Naive B cell (primary cell): ENCODE measurements at regions not wholly inside any gene's neighbourhood (a gene's known extent, or its start where the extent isn't known, plus 50 kb on each side); places are given as distances from the start of the nearest gene placed in this dataset.
A peak's percentile ranks its signal among the peaks of the same experiment; 100 is the strongest.
"Not testable (repeated sequence)": the region's sequence is repeated elsewhere in the genome, so short reads cannot be mapped to it uniquely, and the experiment has no call there.

ENCODE experiments used
- ATAC-seq, 2 donors: fragments of 150-1000 bp; cut with Tn5 transposase; 2 replicates each; pipeline ENCODE4 v1.10.0; 2021; ENCODE audit warnings: low read depth in 2 of 2, mild to moderate bottlenecking in 2 of 2, moderate library complexity in 2 of 2
- DNase-seq: peaks from one replicate; pipeline ENCODE4 v3.0.0; 2022
- H3K27ac Mint-ChIP-seq, 6 donors: one replicate each; pipeline ENCODE4 v1.8.0; 2020 to 2022; ENCODE audit warnings: mild to moderate bottlenecking in 6 of 6, mixed read lengths in 6 of 6, moderate library complexity in 5 of 6, inconsistent platforms in 2 of 6
- H3K27me3 Mint-ChIP-seq, 3 donors: one replicate each; pipeline ENCODE4 v1.8.0; 2021 to 2022; ENCODE audit warnings: mixed read lengths in 3 of 3, mild to moderate bottlenecking in 1 of 3
- H3K36me3 Mint-ChIP-seq, 2 donors: one replicate each; pipeline ENCODE4 v1.8.0; 2020 to 2022; ENCODE audit warnings: mixed read lengths in 2 of 2, inconsistent platforms in 1 of 2, mild to moderate bottlenecking in 1 of 2
- H3K4me1 Mint-ChIP-seq, 3 donors: one replicate each; pipeline ENCODE4 v1.8.0; 2020 to 2022; ENCODE audit warnings: mixed read lengths in 3 of 3, inconsistent platforms in 1 of 3, mild to moderate bottlenecking in 1 of 3, moderate library complexity in 1 of 3
- H3K4me3 Mint-ChIP-seq, 8 donors: one replicate each; pipeline ENCODE4 v1.8.0; 2020 to 2022; ENCODE audit warnings: mild to moderate bottlenecking in 8 of 8, mixed read lengths in 8 of 8, moderate library complexity in 8 of 8, inconsistent platforms in 2 of 8
- H3K9me3 Mint-ChIP-seq, 7 donors: one replicate each; pipeline ENCODE4 v1.8.0; 2020 to 2022; ENCODE audit warnings: mixed read lengths in 7 of 7, mild to moderate bottlenecking in 5 of 7, inconsistent platforms in 2 of 7, moderate library complexity in 1 of 7

DNA sequence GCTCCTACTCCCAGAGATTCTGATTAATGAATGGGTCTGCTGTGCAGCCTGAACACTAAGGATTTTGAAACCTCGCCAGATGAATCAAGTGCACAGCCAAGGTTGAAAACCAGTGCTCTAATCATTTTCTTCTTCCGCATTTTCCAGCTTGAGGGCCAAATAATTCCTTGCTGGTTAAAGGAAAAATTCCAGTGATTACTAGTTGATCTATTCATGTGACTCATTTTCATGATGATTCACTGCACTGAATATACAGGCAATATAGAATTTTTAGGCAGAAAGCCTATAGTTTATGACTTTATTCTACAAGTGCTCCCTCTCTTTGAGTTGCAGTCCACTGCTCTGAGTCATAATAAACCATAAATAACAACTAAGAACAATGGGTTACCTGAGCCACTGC, 80.6 kb upstream of the PROKR2 start:
- H3K36me3 Mint-ChIP-seq: no peaks in the 10 kb centered on the region
- no peak overlapping the region for H3K27ac Mint-ChIP-seq
- peaks cover 0 to 9% (median 4%) of the 10 kb centered on the region in 7 donors for H3K9me3 Mint-ChIP-seq
- H3K4me3 Mint-ChIP-seq: no peak overlapping the region
- no peak for ATAC-seq
- peaks cover 22 to 42% (median 25%) of the 10 kb centered on the region in 3 donors for H3K27me3 Mint-ChIP-seq
- no peak for DNase-seq
- H3K4me1 Mint-ChIP-seq: no peaks in the 10 kb centered on the region

DNA sequence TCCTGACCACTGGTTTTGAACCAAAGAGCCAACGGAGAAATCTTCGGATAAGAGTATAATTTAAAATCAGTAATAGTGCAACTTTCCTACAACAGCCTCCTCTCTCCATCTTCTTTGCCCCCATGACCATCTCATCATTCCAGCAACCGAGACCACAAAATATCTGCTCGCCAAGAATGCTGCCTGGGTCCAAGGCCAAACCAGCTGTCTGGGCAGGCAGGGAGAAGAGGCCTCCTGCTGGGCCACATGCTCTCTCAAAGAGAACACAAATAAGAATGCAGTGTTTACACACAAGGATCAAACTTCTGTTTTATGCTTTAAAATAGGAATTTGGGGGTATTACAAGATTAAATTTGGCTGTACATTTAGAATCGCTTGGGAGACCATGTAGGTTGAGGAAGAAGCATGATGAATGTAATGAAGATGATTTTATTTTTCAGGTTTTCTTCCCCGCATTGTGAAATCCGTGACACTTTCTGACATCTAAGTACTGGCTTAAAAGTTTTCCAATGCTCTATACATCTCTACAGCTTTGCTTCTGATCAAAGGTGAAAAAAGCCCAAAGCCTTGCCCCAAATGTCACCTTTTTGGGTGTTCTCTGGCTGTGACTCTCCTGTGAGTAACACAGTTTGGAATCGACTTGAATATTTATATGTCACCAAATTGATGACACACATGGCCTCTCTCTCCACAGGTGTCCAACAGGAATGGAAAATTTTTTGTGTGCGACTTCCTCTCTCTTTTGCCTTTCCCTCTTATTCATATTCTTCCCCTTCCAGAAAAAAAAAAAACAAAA, 79.4 kb upstream of the PROKR2 start:
- Mint-ChIP-seq H3K27ac (no peak overlapping the region), H3K4me1 (no peaks in the 10 kb centered on the region), H3K9me3 (peaks cover 0 to 9% (median 4%) of the 10 kb centered on the region in 7 donors), H3K27me3 (peaks cover 19 to 42% (median 36%) of the 10 kb centered on the region in 3 donors), H3K4me3 (no peak overlapping the region), H3K36me3 (no peaks in the 10 kb centered on the region)
- ATAC-seq: no peak
- DNase-seq: no peak

DNA sequence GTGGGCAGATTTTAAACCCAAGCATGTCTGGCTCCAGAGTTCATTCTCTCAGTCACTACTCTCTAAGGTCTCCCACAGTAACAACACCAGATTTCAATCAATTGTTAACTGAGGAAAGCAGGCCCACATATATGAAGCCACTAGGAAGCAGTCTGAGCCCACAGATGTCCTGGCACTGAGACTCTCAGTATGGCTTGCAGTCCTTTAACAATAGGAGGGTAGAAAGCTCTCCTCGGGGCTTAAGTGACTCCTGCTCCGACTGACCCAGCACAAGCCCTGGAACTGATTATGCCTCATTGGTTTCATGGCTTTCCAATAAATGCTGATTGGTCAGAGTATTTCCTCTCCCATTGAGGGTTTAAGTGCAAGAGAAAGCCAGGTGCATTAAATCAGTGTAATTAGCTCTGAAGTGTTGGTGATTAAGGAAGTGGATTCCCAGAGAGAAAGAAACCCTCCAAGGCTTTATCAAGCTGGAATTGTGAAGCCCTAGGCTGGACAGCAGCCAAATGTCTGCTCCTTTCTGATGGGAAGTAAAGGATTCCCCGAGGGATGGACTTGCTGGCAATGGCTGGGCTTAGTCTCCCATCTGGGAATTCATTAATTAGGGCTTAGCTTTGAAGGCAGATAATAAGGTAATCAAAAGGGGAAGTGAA, 76.6 kb upstream of the PROKR2 start:
- Mint-ChIP-seq H3K27ac (no peak overlapping the region), H3K4me3 (no peak overlapping the region), H3K36me3 (no peaks in the 10 kb centered on the region), H3K9me3 (peaks cover 0 to 9% (median 2%) of the 10 kb centered on the region in 7 donors), H3K4me1 (no peaks in the 10 kb centered on the region), H3K27me3 (peaks cover 21 to 44% (median 36%) of the 10 kb centered on the region in 3 donors)
- ATAC-seq: no peak
- DNase-seq: no peak

DNA sequence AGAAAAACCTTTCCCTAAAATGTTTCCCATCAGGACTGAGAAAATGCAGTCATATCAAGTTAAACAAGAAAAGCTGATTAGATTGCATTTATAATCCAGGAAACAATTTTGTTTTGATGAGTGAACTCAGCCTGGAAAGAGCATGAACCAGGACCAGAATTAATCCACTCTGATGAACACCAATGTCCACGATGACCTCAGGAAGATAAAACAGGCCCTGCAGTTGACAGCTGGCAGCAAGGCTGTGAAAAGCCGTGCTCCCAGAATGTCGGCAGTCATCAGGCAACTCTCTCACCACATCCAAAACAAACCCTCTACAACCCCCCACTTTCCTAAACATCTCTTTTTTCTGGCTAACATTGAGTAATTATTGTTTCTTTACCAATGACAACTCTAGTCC, 74.0 kb upstream of the PROKR2 start:
- no peak for DNase-seq
- Mint-ChIP-seq H3K4me1 (no peaks in the 10 kb centered on the region), H3K36me3 (no peaks in the 10 kb centered on the region), H3K4me3 (no peak overlapping the region), H3K9me3 (peaks cover 0 to 14% (median 6%) of the 10 kb centered on the region in 7 donors), H3K27me3 (peaks cover 30 to 52% (median 48%) of the 10 kb centered on the region in 3 donors), H3K27ac (no peak overlapping the region)
- ATAC-seq: no peak

DNA sequence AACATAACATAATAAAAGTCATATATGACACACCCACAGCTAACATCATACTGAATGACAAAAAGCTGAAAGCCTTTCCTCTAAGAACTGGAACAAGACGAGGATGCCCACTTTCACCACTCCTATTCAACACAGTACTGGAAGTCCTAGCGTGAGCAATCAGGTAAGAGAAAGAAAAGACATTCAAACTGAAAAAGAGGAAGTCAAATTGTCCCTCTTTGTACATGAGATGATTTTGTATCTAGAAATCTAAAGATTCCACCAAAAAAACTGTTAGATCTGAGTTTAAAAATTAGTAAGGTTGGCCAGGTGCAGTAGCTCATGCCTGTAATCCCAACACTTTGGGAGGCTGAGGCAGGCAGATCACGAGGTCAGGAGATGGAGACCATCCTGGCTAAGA, 70.1 kb upstream of the PROKR2 start:
- DNase-seq, ATAC-seq, H3K36me3 Mint-ChIP-seq, H3K27ac Mint-ChIP-seq, H3K4me3 Mint-ChIP-seq, H3K4me1 Mint-ChIP-seq: not testable (repeated sequence)
- Mint-ChIP-seq H3K27me3 (peaks cover 33 to 44% (median 42%) of the 10 kb centered on the region in 3 donors), H3K9me3 (peaks cover 3 to 30% (median 21%) of the 10 kb centered on the region in 7 donors)

DNA sequence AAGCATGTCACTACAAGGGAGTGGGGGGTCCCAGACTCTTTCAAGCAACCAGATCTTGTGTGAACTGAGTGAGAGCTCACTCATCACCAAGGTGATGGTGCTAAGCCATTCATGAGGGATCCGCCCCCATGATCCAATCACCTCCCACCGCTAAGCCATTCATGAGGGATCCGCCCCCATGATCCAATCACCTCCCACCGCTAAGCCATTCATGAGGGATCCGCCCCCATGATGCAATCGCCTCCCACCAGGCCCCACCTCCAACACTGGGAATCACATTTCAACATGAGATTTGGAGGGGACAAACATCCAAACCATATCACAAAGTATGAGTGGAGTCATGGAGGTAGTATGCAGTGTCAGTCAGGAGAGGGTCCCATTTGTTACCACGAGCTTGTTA, 64.8 kb upstream of the PROKR2 start:
- not testable (repeated sequence) for H3K27ac Mint-ChIP-seq, H3K4me3 Mint-ChIP-seq, DNase-seq, H3K4me1 Mint-ChIP-seq, ATAC-seq, H3K36me3 Mint-ChIP-seq
- Mint-ChIP-seq H3K9me3 (peaks cover 3 to 34% (median 23%) of the 10 kb centered on the region in 7 donors), H3K27me3 (peaks cover 17 to 22% (median 19%) of the 10 kb centered on the region in 3 donors)

DNA sequence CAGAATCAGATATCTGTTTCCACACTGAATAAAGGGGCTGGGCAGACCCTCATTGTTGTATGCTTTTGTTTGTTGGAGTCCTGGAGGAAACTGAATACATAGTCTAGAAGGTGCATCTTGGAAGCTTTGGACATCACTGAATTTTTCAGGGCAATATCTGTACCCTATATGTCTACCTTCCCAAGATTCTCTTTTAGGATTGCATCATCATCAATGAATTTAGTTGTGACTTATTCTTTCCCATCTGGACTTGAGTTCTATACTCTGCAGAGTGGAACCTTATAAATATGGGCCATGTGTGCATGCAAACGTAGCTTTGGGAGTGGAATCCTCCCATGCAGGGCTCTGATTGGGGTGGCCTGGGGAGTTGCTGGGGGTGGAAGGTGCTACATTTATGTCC, 60.7 kb upstream of the PROKR2 start:
- no peak overlapping the region for H3K4me3 Mint-ChIP-seq
- no peak overlapping the region for H3K27ac Mint-ChIP-seq
- H3K27me3 Mint-ChIP-seq: peaks cover 0 to 14% (median 7%) of the 10 kb centered on the region in 3 donors
- no peak for ATAC-seq
- DNase-seq: no peak
- H3K4me1 Mint-ChIP-seq: no peaks in the 10 kb centered on the region
- H3K36me3 Mint-ChIP-seq: no peaks in the 10 kb centered on the region
- H3K9me3 Mint-ChIP-seq: peaks cover 0 to 12% (median 4%) of the 10 kb centered on the region in 7 donors

DNA sequence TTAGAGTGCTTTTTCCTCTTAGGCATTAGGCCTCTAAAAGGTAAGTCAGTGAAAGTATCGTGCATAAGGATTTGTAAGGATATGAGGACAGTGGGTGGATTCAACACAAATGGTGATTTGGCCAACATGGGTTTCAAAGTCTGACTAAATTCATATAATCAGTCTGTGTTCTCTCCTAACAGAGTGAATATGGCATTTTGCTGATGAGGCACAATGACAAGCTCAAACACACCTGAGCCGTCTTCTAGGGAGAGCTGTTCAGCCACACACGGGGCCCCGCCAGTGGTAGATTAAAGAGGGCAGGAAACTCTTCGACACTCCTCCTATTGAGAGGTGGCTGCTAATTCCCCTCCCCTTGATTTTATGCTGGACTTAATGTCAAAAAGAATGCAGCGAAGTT, 59.5 kb upstream of the PROKR2 start:
- no peak for ATAC-seq
- Mint-ChIP-seq H3K27ac (no peak overlapping the region), H3K4me3 (no peak overlapping the region), H3K9me3 (peaks cover 0 to 7% (median 3%) of the 10 kb centered on the region in 7 donors), H3K36me3 (no peaks in the 10 kb centered on the region), H3K27me3 (peaks cover 10 to 18% (median 14%) of the 10 kb centered on the region in 3 donors), H3K4me1 (no peaks in the 10 kb centered on the region)
- no peak for DNase-seq

DNA sequence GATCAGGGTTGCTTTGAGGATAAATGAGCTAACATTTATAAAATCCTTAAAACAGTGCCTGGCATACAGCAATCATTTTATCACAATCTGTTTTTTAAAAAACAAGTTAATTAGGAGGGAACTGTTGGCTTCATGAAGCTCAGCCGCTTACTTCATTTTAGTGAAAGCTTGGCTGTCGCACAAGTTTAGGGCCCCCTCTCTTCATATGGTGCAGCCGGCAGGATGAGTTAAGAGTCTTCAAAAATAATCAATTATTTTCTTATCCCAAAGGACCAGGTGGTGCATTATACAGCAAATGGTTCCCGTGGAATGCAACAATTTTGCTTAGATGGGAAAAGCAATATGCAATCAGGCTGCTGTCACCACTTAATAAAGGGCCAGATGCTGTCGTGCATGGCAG, 57.4 kb upstream of the PROKR2 start:
- no peaks in the 10 kb centered on the region for H3K4me1 Mint-ChIP-seq
- H3K4me3 Mint-ChIP-seq: no peak overlapping the region
- DNase-seq (no peak), ATAC-seq (no peak)
- peaks cover 14 to 34% (median 15%) of the 10 kb centered on the region in 3 donors for H3K27me3 Mint-ChIP-seq
- peaks cover 0 to 7% (median 3%) of the 10 kb centered on the region in 7 donors for H3K9me3 Mint-ChIP-seq
- H3K27ac Mint-ChIP-seq: no peak overlapping the region
- H3K36me3 Mint-ChIP-seq: no peaks in the 10 kb centered on the region

DNA sequence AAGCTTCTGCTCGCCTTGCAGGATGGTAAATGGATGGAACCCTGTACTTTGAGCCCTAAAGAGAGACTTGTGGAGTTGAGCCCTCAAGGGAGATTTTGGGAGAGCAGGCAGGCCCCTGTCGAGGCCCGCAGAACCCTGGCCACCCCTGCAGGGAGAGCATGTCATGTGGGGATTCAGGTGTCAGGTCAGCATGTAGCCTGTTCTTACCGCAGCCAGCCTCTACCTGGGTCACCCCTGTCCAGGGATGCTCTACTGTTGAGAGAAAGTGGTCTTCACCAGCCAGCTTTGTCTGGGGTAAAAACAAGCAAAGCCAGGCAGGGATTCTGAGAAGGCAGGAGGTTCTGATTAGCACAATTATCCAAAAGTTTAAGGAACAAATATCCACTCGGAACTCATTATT, 55.6 kb upstream of the PROKR2 start:
- no peak for ATAC-seq
- Mint-ChIP-seq H3K27me3 (peaks cover 10 to 41% (median 25%) of the 10 kb centered on the region in 3 donors), H3K36me3 (no peaks in the 10 kb centered on the region), H3K4me1 (no peaks in the 10 kb centered on the region), H3K4me3 (no peak overlapping the region), H3K27ac (no peak overlapping the region), H3K9me3 (peaks cover 0 to 9% (median 3%) of the 10 kb centered on the region in 7 donors)
- no peak for DNase-seq

DNA sequence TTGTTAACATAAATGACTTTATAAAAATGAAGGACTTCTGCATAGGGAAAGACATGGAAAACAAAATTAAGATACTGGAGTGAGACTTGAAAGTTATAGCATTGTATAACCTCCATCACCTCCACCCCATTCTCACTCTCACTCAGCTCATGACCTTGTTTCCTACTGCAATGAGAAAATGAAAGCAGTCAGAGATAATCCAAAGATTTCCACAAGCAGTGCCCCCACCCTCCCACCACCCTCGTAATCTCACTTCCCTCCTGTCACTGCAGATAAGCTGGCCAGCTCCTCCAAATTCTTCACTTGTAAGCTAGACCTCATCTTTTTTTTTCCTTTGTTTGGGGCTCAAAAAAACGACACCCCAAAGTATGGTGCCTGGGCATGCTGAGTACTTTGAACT, 52.9 kb upstream of the PROKR2 start:
- no peak overlapping the region for H3K4me3 Mint-ChIP-seq
- DNase-seq: no peak
- no peaks in the 10 kb centered on the region for H3K4me1 Mint-ChIP-seq
- H3K36me3 Mint-ChIP-seq: peaks cover 3 to 4% of the 10 kb centered on the region in 2 donors
- no peak for ATAC-seq
- peak overlapping the region in 1 of 6 donors; percentile 36 for H3K27ac Mint-ChIP-seq
- H3K9me3 Mint-ChIP-seq: peaks cover 3 to 19% (median 13%) of the 10 kb centered on the region in 7 donors
- H3K27me3 Mint-ChIP-seq: peaks cover 13 to 45% (median 25%) of the 10 kb centered on the region in 3 donors
